ENCODE measurements at regions not wholly inside any gene's neighbourhood (a gene's known extent, or its start where the extent isn't known, plus 50 kb on each side); places are given as distances from the start of the nearest gene placed in this dataset.

GRCh38 chr2:105517814-105518705 lies 119.2 kb upstream of the FHL2 start:
- TF ChIP-seq CTCF (conservative IDR thresholded peaks at IDR 0.05 in 1 of 2, IDR thresholded peaks at IDR 0.05 in 1 of 2; ENCODE audit: low read depth in 1 of 2, low read length in 2 of 2) = no peak
- TF ChIP-seq EZH2 (IDR thresholded peaks at IDR 0.05; ENCODE audit: low read length, missing control alignments) = no peak
